ENCODE measurements at regions not wholly inside any gene's neighbourhood (a gene's known extent, or its start where the extent isn't known, plus 50 kb on each side); places are given as distances from the start of the nearest gene placed in this dataset.

GRCh38 chr1:79198832-79199231 lies 192.3 kb upstream of the ADGRL4 start:
- no peak for TF ChIP-seq POLR2AphosphoS5 (IDR thresholded peaks at IDR 0.05; ENCODE audit: low read depth)
- no peak for TF ChIP-seq CTCF (IDR thresholded peaks at IDR 0.05; ENCODE audit: insufficient read depth, low read length)
- no peak for TF ChIP-seq SPI1 (IDR thresholded peaks at IDR 0.05; ENCODE audit: borderline replicate concordance, low read depth)
- no peak for TF ChIP-seq REST (IDR thresholded peaks at IDR 0.05; ENCODE audit: insufficient replicate concordance, low read depth)
